ENCODE measurements at regions not wholly inside any gene's neighbourhood (a gene's known extent, or its start where the extent isn't known, plus 50 kb on each side); places are given as distances from the start of the nearest gene placed in this dataset.
"Not testable (repeated sequence)": the region's sequence is repeated elsewhere in the genome, so short reads cannot be mapped to it uniquely, and the experiment has no call there.

DNA sequence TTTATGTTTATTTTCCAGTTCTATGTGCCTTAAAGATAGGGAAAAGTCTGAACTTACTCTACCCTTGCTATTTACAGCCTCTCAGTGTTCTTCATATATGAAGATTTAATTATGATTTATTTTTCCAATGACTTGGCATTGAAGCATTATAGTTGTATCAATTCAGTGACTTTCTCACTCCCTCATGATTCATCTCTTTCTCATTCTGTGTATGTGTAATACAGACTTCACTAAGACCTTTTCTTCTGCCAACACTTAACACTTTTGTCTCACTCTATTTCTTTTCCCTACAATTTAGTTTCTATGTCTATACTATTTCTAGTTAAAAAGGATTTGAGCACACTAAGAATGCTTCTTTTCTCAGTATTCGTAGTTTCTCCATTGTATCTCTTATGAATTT lies 1470.3 kb upstream of the ACVR2A start:
- Histone ChIP-seq H3K9me3 (ENCODE audit: control extremely low read depth in 1 of 5, control insufficient read depth in 4 of 5, insufficient read depth in 2 of 5, low read depth in 1 of 5, low read length in 4 of 5) (no peaks in the 10 kb centered on the region), H3K4me1 (ENCODE audit: control extremely low read depth in 1 of 4, control insufficient read depth in 4 of 4, insufficient read depth in 4 of 4, low read length in 3 of 4) (no peaks in the 10 kb centered on the region), H3K27ac (ENCODE audit: insufficient read depth in 1 of 2, low read depth in 1 of 2, low read length in 2 of 2, poor library complexity in 1 of 2, severe bottlenecking in 2 of 2) (no peak overlapping the region), H3K36me3 (ENCODE audit: control insufficient read depth in 4 of 4, insufficient read depth in 4 of 4, low read length in 3 of 4) (no peaks in the 10 kb centered on the region), H3K4me3 (ENCODE audit: control insufficient read depth in 1 of 7, extremely low read depth in 1 of 7, insufficient read depth in 4 of 7, low read depth in 2 of 7, low read length in 6 of 7) (no peak overlapping the region), H3K27me3 (replicated peaks in 2 of 5; ENCODE audit: control insufficient read depth in 4 of 5, insufficient read depth in 5 of 5, low read length in 4 of 5) (no peaks in the 10 kb centered on the region)
- POLR2A ChIA-PET = interaction anchor here (0.6 kb wide), 1 partner anchor 7 kb away, joined by 4 read pairs; no protein-coding TSS in a partner anchor
- no CpG with 5 or more reads among the region's 1 CpG for WGBS (ENCODE audit: insufficient coverage)
- no peak for DNase-seq
- CTCF ChIA-PET = no interaction called here

DNA sequence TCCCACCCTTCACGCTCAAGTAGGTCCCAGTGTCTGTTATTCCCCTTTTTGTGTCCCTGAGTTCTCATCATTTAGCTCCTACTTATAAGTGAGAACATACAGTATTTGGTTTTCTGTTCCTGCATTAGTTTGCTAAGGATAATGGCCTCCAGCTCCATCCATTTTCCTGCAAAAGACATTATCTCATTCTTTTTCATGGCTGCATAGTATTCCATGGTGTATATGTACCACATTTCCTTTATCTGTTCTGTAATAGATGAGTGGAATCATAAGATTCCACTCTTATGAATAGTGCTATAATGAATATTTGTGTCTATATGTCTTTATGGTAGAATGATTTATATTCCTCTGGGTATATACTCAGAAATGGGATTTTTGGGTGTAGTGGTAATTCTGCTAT lies 1473.5 kb upstream of the ACVR2A start:
- H3K27me3 ChIP-seq (replicated peaks in 2 of 5; ENCODE audit: control insufficient read depth in 4 of 5, insufficient read depth in 5 of 5, low read length in 4 of 5); H3K4me3 ChIP-seq (ENCODE audit: control insufficient read depth in 1 of 7, extremely low read depth in 1 of 7, insufficient read depth in 4 of 7, low read depth in 2 of 7, low read length in 6 of 7); POLR2A ChIA-PET; DNase-seq; H3K9me3 ChIP-seq (ENCODE audit: control extremely low read depth in 1 of 5, control insufficient read depth in 4 of 5, insufficient read depth in 2 of 5, low read depth in 1 of 5, low read length in 4 of 5); H3K27ac ChIP-seq (ENCODE audit: insufficient read depth in 1 of 2, low read depth in 1 of 2, low read length in 2 of 2, poor library complexity in 1 of 2, severe bottlenecking in 2 of 2); H3K36me3 ChIP-seq (ENCODE audit: control insufficient read depth in 4 of 4, insufficient read depth in 4 of 4, low read length in 3 of 4); H3K4me1 ChIP-seq (ENCODE audit: control extremely low read depth in 1 of 4, control insufficient read depth in 4 of 4, insufficient read depth in 4 of 4, low read length in 3 of 4): not testable (repeated sequence)
- CTCF ChIA-PET = interaction anchor here (0.6 kb wide), 1 partner anchor 1347 kb away, joined by 4 read pairs; no protein-coding TSS in a partner anchor
- no CpG with 5 or more reads among the region's 1 CpG for WGBS (ENCODE audit: insufficient coverage)

DNA sequence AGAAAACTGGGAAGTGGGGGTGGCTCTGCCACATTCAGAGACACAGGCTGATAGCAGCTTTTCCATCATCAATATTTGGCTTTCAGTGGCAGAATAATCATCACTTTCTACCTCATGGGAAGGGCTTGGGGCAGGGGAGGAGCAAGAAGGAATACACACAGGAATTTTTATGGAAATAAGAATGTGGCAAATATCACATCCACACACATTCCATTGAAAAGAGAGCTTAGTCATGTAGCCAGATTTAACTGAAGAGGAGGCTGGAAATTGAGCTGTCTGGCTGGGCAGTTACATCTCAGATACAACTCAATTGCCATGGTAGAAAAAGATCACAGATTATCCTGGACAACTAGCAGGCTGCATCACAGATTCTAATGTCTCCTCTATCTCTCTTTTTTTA lies 1474.0 kb upstream of the ACVR2A start:
- H3K4me3 ChIP-seq (ENCODE audit: control insufficient read depth in 1 of 7, extremely low read depth in 1 of 7, insufficient read depth in 4 of 7, low read depth in 2 of 7, low read length in 6 of 7) = no peak overlapping the region
- no peaks in the 10 kb centered on the region for H3K4me1 ChIP-seq (ENCODE audit: control extremely low read depth in 1 of 4, control insufficient read depth in 4 of 4, insufficient read depth in 4 of 4, low read length in 3 of 4)
- H3K27me3 ChIP-seq (replicated peaks in 2 of 5; ENCODE audit: control insufficient read depth in 4 of 5, insufficient read depth in 5 of 5, low read length in 4 of 5) = no peaks in the 10 kb centered on the region
- H3K9me3 ChIP-seq (ENCODE audit: control extremely low read depth in 1 of 5, control insufficient read depth in 4 of 5, insufficient read depth in 2 of 5, low read depth in 1 of 5, low read length in 4 of 5) = no peaks in the 10 kb centered on the region
- no peak for DNase-seq
- CTCF ChIA-PET = no interaction called here
- no peak overlapping the region for H3K27ac ChIP-seq (ENCODE audit: insufficient read depth in 1 of 2, low read depth in 1 of 2, low read length in 2 of 2, poor library complexity in 1 of 2, severe bottlenecking in 2 of 2)
- H3K36me3 ChIP-seq (ENCODE audit: control insufficient read depth in 4 of 4, insufficient read depth in 4 of 4, low read length in 3 of 4) = no peaks in the 10 kb centered on the region
- POLR2A ChIA-PET = no interaction called here

DNA sequence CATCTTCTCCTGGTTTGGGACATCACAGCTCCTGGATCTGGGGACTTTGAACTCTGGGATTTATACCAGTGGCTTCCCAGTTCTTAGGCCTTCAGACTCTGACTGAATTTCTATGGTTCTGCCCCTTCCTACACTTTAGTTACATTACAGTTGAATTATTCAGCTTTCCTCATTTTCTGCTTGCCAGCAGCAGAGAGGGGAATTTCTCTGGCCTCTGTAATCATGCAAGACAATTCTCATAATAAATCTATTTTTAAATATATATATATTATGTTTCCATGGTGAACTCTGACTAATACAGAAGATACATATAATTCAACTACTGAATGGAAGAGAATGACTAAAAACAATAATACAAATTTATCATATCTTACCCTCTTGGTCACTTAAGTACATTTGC lies 1478.6 kb upstream of the ACVR2A start:
- Histone ChIP-seq H3K27me3 (replicated peaks in 2 of 5; ENCODE audit: control insufficient read depth in 4 of 5, insufficient read depth in 5 of 5, low read length in 4 of 5) (no peaks in the 10 kb centered on the region), H3K36me3 (ENCODE audit: control insufficient read depth in 4 of 4, insufficient read depth in 4 of 4, low read length in 3 of 4) (no peaks in the 10 kb centered on the region), H3K4me3 (ENCODE audit: control insufficient read depth in 1 of 7, extremely low read depth in 1 of 7, insufficient read depth in 4 of 7, low read depth in 2 of 7, low read length in 6 of 7) (no peak overlapping the region), H3K9me3 (ENCODE audit: control extremely low read depth in 1 of 5, control insufficient read depth in 4 of 5, insufficient read depth in 2 of 5, low read depth in 1 of 5, low read length in 4 of 5) (peaks cover 0 to 2% (median 0%) of the 10 kb centered on the region in 5 experiments), H3K4me1 (ENCODE audit: control extremely low read depth in 1 of 4, control insufficient read depth in 4 of 4, insufficient read depth in 4 of 4, low read length in 3 of 4) (no peaks in the 10 kb centered on the region), H3K27ac (ENCODE audit: insufficient read depth in 1 of 2, low read depth in 1 of 2, low read length in 2 of 2, poor library complexity in 1 of 2, severe bottlenecking in 2 of 2) (no peak overlapping the region)
- ChIA-PET POLR2A (no interaction called here), CTCF (no interaction called here)
- DNase-seq = no peak

DNA sequence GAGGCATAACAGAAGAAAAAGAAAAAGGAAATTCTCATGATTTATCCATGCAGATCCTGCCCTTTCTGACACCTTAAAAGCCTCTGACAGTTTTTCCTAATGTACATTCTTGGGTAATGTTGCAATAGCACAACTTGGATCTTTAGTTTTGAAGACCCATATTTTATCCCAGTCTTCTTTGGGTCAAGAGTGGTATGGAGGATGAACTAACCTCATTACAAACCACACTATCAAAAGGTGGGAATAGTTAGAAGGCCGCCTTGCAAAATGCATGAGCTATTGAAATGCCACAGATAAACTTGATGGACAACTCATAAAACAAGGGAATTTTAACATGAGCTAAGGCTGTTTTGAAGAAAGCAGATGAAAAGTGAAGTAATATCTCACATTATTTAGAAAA lies 1479.8 kb upstream of the ACVR2A start:
- Histone ChIP-seq H3K27me3 (replicated peaks in 2 of 5; ENCODE audit: control insufficient read depth in 4 of 5, insufficient read depth in 5 of 5, low read length in 4 of 5) (no peaks in the 10 kb centered on the region), H3K27ac (ENCODE audit: insufficient read depth in 1 of 2, low read depth in 1 of 2, low read length in 2 of 2, poor library complexity in 1 of 2, severe bottlenecking in 2 of 2) (no peak overlapping the region), H3K4me1 (ENCODE audit: control extremely low read depth in 1 of 4, control insufficient read depth in 4 of 4, insufficient read depth in 4 of 4, low read length in 3 of 4) (no peaks in the 10 kb centered on the region), H3K36me3 (ENCODE audit: control insufficient read depth in 4 of 4, insufficient read depth in 4 of 4, low read length in 3 of 4) (no peaks in the 10 kb centered on the region), H3K9me3 (ENCODE audit: control extremely low read depth in 1 of 5, control insufficient read depth in 4 of 5, insufficient read depth in 2 of 5, low read depth in 1 of 5, low read length in 4 of 5) (peaks cover 0 to 2% (median 0%) of the 10 kb centered on the region in 5 experiments), H3K4me3 (ENCODE audit: control insufficient read depth in 1 of 7, extremely low read depth in 1 of 7, insufficient read depth in 4 of 7, low read depth in 2 of 7, low read length in 6 of 7) (no peak overlapping the region)
- no peak for DNase-seq
- ChIA-PET CTCF (no interaction called here), POLR2A (no interaction called here)
- no CpG with 5 or more reads among the region's 1 CpG for WGBS (ENCODE audit: insufficient coverage)

DNA sequence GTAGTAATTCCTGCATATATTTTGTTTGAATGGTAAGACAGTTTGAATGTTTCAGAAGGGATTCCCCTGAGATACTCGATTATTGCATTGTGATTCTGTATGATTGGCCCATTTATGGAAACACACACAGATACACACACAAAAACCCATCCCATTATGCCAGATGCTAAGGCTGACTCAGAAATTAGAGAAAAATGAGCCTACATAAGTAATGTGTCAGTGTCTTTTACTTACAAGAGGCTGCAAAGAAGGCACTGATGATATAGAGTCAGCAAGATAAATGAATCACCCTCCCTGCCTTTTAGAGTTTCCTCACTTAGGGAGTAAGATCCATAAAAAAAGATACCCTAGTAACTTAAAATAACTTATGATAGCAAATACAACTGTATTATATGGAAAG lies 1481.1 kb upstream of the ACVR2A start:
- DNase-seq = no peak
- H3K9me3 ChIP-seq (ENCODE audit: control extremely low read depth in 1 of 5, control insufficient read depth in 4 of 5, insufficient read depth in 2 of 5, low read depth in 1 of 5, low read length in 4 of 5) = peaks cover 0 to 3% (median 0%) of the 10 kb centered on the region in 5 experiments
- ChIA-PET POLR2A (no interaction called here), CTCF (no interaction called here)
- H3K27ac ChIP-seq (ENCODE audit: insufficient read depth in 1 of 2, low read depth in 1 of 2, low read length in 2 of 2, poor library complexity in 1 of 2, severe bottlenecking in 2 of 2) = no peak overlapping the region
- no peaks in the 10 kb centered on the region for H3K27me3 ChIP-seq (replicated peaks in 2 of 5; ENCODE audit: control insufficient read depth in 4 of 5, insufficient read depth in 5 of 5, low read length in 4 of 5)
- H3K36me3 ChIP-seq (ENCODE audit: control insufficient read depth in 4 of 4, insufficient read depth in 4 of 4, low read length in 3 of 4) = no peaks in the 10 kb centered on the region
- WGBS (ENCODE audit: insufficient coverage) = no CpG with 5 or more reads among the region's 1 CpG
- H3K4me3 ChIP-seq (ENCODE audit: control insufficient read depth in 1 of 7, extremely low read depth in 1 of 7, insufficient read depth in 4 of 7, low read depth in 2 of 7, low read length in 6 of 7) = no peak overlapping the region
- H3K4me1 ChIP-seq (ENCODE audit: control extremely low read depth in 1 of 4, control insufficient read depth in 4 of 4, insufficient read depth in 4 of 4, low read length in 3 of 4) = no peaks in the 10 kb centered on the region

- Histone ChIP-seq H3K4me3 (ENCODE audit: control insufficient read depth in 1 of 7, extremely low read depth in 1 of 7, insufficient read depth in 4 of 7, low read depth in 2 of 7, low read length in 6 of 7) (no peak overlapping the region), H3K9me3 (ENCODE audit: control extremely low read depth in 1 of 5, control insufficient read depth in 4 of 5, insufficient read depth in 2 of 5, low read depth in 1 of 5, low read length in 4 of 5) (no peaks in the 10 kb centered on the region), H3K36me3 (ENCODE audit: control insufficient read depth in 4 of 4, insufficient read depth in 4 of 4, low read length in 3 of 4) (no peaks in the 10 kb centered on the region), H3K27ac (ENCODE audit: insufficient read depth in 1 of 2, low read depth in 1 of 2, low read length in 2 of 2, poor library complexity in 1 of 2, severe bottlenecking in 2 of 2) (no peak overlapping the region), H3K27me3 (replicated peaks in 2 of 5; ENCODE audit: control insufficient read depth in 4 of 5, insufficient read depth in 5 of 5, low read length in 4 of 5) (no peaks in the 10 kb centered on the region), H3K4me1 (ENCODE audit: control extremely low read depth in 1 of 4, control insufficient read depth in 4 of 4, insufficient read depth in 4 of 4, low read length in 3 of 4) (no peaks in the 10 kb centered on the region)
- CTCF ChIA-PET = no interaction called here
- POLR2A ChIA-PET = no interaction called here
- no peak for DNase-seq
Measured at GRCh38 chr2:146351689-146352088, 1493.1 kb upstream of the ACVR2A start.

DNA sequence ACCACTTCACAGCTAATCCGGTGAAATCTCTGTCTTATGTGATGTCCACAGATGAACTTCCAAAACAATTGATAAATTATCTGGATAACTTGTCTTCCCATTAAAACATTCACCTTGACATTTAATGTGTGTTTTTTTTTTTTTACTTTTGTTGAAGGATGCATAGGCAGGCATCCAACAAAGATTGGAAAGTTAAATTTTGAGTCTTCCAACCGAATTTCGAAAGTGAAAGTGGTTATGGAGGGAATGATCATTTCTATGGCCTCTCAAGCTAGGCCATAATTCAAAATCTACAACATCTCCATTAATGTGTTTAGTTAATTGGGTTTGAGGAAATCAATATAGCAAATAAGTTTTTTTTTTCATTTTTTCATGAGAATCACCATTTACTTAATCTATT lies 1495.5 kb upstream of the ACVR2A start:
- Histone ChIP-seq H3K27me3 (replicated peaks in 2 of 5; ENCODE audit: control insufficient read depth in 4 of 5, insufficient read depth in 5 of 5, low read length in 4 of 5) (no peaks in the 10 kb centered on the region), H3K9me3 (ENCODE audit: control extremely low read depth in 1 of 5, control insufficient read depth in 4 of 5, insufficient read depth in 2 of 5, low read depth in 1 of 5, low read length in 4 of 5) (no peaks in the 10 kb centered on the region), H3K4me1 (ENCODE audit: control extremely low read depth in 1 of 4, control insufficient read depth in 4 of 4, insufficient read depth in 4 of 4, low read length in 3 of 4) (no peaks in the 10 kb centered on the region), H3K4me3 (ENCODE audit: control insufficient read depth in 1 of 7, extremely low read depth in 1 of 7, insufficient read depth in 4 of 7, low read depth in 2 of 7, low read length in 6 of 7) (no peak overlapping the region), H3K36me3 (ENCODE audit: control insufficient read depth in 4 of 4, insufficient read depth in 4 of 4, low read length in 3 of 4) (no peaks in the 10 kb centered on the region), H3K27ac (ENCODE audit: insufficient read depth in 1 of 2, low read depth in 1 of 2, low read length in 2 of 2, poor library complexity in 1 of 2, severe bottlenecking in 2 of 2) (no peak overlapping the region)
- no peak for DNase-seq
- whole genome bisulfite sequencing (ENCODE audit: insufficient coverage) = no CpG with 5 or more reads among the region's 3 CpGs
- ChIA-PET CTCF (no interaction called here), POLR2A (no interaction called here)

Measured in common myeloid progenitor, CD34-positive (primary cell).